HG03575 (cell line): ENCODE measurements at regions not wholly inside any gene's neighbourhood (a gene's known extent, or its start where the extent isn't known, plus 50 kb on each side); places are given as distances from the start of the nearest gene placed in this dataset.

Source experiments
- ATAC-seq: cut with Tn5 transposase; IDR thresholded peaks from one replicate; pipeline ENCODE4 v1.9.1; 2021; ENCODE audit not compliant: unreplicated experiment, insufficient number of reproducible peaks, low FRiP score; ENCODE audit errors: extremely low read depth

- no peak for ATAC-seq
Observed at GRCh38 chr13:40492511-40492910, 173.9 kb downstream of the FOXO1 start.

DNA sequence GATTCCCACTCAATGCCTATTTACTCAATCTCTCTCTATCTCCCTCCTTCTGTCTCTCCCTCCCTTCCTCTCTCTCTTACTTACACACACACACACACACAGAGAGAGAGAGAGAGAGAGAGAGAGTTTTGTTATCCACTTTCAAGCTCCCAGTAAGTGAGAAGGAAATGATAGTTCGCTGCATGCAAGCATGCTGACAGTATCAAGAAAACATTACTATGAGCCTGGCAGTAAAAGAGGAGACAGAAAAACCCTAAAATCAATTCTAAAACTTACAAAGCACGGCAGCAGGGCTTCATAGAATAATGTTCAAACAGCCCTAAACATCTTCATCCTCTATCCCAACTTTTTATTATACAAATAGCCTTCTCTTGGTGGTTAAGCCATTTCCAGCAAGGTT lies 171.9 kb downstream of the FOXO1 start:
- no peak for ATAC-seq

DNA sequence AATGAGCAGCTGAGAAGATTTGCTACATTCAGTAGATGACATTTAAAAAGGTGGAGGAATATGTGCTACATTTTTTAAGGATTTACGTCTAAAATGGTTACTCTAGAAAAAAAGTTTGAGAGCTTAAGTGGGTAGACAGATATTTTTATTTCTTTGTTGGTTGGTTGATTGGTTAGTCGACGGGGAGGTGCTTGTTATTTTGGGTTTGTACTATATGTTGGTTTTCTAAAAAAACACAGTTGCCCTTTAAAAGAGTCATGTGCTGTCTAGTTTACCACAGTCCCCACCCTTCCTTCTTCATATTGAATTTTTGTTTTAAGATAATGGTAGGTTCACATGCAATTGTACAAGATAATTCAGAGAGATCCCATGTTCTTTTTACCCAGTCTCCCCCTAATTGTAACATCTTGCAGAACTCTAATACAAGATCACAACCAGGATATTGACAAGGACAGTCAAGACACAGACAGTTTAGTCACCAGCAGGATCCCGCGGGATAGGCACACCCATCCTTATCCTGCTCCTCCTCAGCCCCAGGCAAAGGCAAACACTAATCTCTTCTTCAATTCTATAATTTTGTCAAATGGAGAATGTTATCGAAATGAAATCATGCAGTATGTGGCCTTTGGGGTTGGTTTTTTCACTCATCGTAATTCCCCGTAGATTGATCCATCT lies 171.4 kb downstream of the FOXO1 start:
- ATAC-seq, result no peak

GRCh38 chr13:40495621-40496001 lies 170.8 kb downstream of the FOXO1 start:
- no peak for ATAC-seq

DNA sequence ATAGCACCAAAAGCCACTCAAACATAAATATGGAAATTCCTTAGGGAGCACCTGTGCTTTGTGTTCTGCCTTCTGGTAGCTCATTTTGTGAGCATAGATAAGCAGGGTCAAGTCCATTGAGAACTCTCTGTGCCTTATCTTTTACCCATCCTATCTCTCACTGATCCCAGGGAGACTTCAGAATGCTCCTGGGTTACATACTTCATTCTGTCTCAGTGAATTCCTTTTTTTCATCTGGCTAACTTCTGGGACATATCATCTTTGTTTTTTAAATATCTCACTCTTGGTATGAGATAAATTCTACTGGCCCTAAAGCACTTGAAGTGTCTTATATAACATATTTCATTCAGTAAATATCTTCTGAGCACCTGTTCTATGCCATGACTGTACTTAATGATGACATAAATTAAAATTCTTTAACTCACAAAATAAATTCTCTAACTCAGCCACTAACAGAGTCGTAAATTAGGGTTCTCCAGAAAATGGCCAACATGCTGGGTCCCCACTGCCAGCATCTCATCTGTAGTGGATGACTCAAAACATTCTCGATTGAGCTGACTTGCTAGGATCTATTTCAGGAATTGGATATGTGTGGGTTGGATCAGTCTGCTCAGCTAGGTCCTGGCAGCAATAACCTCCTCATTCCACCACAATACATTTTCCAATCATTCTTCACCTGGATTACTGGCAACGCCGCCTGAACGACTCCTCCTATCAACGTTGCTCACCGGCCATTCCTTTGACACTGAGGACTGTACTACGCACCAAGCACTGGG lies 170.2 kb downstream of the FOXO1 start:
- no peak for ATAC-seq

DNA sequence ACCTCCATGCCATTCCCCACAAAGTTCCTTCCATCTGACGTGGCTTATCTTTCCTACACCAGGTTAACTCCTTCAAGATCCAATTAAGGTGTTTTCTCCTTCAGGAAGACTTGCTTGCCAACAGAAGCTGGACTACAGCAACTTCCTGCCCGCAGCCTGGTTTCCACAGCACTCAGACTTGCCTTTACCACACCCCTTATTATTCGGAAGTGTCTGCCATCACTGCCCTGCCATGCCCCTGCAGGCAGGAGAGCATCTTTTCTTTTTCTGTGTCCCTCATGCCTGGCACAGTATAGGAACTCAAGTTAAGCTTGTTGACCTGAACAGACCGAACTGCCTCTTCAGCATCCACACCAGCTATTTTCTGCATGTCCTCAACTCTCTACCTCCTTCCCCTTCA lies 168.0 kb downstream of the FOXO1 start:
- ATAC-seq, result no peak

- no peak for ATAC-seq
Observed at GRCh38 chr13:40502236-40502635, 164.2 kb downstream of the FOXO1 start.

- no peak for ATAC-seq
Observed at GRCh38 chr13:40503011-40503410, 163.4 kb downstream of the FOXO1 start.

- ATAC-seq, result no peak
Observed at GRCh38 chr13:40503966-40504591, 162.4 kb downstream of the FOXO1 start.

DNA sequence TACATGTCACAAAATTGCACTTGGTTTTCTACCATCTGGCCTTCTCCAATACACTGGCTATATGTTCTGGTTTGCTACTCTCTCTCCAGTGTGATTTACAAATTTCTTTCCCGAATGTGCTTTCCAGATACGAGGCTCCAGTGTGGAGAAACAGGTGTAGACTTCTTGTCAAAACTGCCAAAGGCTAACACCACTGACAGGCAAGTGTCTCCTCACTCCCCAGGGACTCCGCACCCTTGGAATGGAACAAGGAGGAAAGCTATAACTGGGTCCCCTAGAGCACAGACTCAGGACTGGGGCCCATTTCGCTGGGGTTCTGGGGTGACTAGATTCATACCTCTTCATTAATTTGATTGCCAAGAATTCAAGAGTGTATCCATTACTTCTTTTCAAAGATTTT lies 161.8 kb downstream of the FOXO1 start:
- ATAC-seq, result no peak

DNA sequence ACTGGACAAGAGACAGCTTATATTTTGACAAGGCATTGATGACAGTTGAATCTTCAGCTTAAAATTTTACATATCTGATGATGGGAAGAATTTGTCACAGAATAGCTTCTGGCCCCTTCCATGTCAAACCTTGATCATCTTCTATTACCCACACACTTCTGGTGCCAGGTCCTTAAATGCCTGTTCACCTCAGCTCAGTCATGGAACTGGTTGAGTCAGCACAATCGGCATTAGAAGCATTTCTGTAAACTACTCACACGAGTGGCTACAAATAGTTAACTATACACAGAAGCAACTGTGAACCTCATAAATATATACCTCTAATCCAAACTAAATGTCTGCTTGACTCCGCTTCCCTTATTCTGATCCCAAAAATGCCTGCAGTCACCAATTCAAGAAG lies 161.2 kb downstream of the FOXO1 start:
- ATAC-seq, result no peak
